HFFc6 (cell line): ENCODE measurements at regions not wholly inside any gene's neighbourhood (a gene's known extent, or its start where the extent isn't known, plus 50 kb on each side); places are given as distances from the start of the nearest gene placed in this dataset.

ENCODE experiments used
- DNase-seq: peaks from one replicate; pipeline ENCODE4 v3.0.0-alpha.2; 2018
- H3K27ac Mint-ChIP-seq: 2 replicates; pipeline ENCODE4 v1.8.0; 2020; ENCODE audit warnings: mild to moderate bottlenecking, mixed read lengths
- H3K27me3 Mint-ChIP-seq: 2 replicates; pipeline ENCODE4 v1.8.0; 2021; ENCODE audit warnings: mild to moderate bottlenecking, moderate library complexity, mixed read lengths; ENCODE audit not compliant: insufficient read depth
- H3K36me3 Mint-ChIP-seq: 2 replicates; pipeline ENCODE4 v1.8.0; 2021; ENCODE audit warnings: low read depth, mixed read lengths
- H3K4me1 Mint-ChIP-seq: 2 replicates; pipeline ENCODE4 v1.8.0; 2020; ENCODE audit warnings: low read depth, mixed read lengths
- H3K4me3 Mint-ChIP-seq: 2 replicates; pipeline ENCODE4 v1.8.0; 2020; ENCODE audit warnings: mild to moderate bottlenecking, moderate library complexity, mixed read lengths
- H3K9me3 Mint-ChIP-seq: 2 replicates; pipeline ENCODE4 v1.8.0; 2020; ENCODE audit warnings: mild to moderate bottlenecking, mixed read lengths
- TF ChIP-seq, protein P1 (sequence below): fragments of 200-600 bp; sonication (generic); IDR thresholded peaks from 2 replicates; pipeline ENCODE4 v1.5.0; 2021; ENCODE audit warnings: antibody characterized with exemption, mild to moderate bottlenecking

DNA sequence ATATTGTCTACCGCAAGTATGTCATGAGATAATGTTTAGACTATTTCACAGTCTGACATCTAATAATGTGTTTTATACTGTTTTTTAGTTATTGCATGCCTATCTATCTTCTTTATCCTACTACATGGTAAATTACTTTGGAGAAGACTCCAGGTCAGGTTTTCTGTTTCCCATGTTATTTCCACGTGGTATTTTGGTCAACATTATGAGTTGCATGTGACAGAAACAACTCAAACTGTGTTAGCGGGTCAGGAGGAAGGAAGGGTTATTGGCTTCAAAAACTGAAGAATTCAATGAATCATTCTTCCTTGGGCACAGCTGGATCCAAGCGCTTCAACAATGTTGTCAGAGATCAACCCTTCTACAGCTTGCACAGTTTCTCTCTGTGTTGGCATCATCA lies 252.1 kb upstream of the CCNG1 start:
- Mint-ChIP-seq H3K4me3 (no peak overlapping the region), H3K9me3 (peaks cover 22% of the 10 kb centered on the region), H3K27ac (no peak overlapping the region), H3K27me3 (no peaks in the 10 kb centered on the region), H3K4me1 (no peaks in the 10 kb centered on the region), H3K36me3 (no peaks in the 10 kb centered on the region)
- no peak for DNase-seq
- TF ChIP-seq, protein P1, sequence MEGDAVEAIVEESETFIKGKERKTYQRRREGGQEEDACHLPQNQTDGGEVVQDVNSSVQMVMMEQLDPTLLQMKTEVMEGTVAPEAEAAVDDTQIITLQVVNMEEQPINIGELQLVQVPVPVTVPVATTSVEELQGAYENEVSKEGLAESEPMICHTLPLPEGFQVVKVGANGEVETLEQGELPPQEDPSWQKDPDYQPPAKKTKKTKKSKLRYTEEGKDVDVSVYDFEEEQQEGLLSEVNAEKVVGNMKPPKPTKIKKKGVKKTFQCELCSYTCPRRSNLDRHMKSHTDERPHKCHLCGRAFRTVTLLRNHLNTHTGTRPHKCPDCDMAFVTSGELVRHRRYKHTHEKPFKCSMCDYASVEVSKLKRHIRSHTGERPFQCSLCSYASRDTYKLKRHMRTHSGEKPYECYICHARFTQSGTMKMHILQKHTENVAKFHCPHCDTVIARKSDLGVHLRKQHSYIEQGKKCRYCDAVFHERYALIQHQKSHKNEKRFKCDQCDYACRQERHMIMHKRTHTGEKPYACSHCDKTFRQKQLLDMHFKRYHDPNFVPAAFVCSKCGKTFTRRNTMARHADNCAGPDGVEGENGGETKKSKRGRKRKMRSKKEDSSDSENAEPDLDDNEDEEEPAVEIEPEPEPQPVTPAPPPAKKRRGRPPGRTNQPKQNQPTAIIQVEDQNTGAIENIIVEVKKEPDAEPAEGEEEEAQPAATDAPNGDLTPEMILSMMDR = no peak

DNA sequence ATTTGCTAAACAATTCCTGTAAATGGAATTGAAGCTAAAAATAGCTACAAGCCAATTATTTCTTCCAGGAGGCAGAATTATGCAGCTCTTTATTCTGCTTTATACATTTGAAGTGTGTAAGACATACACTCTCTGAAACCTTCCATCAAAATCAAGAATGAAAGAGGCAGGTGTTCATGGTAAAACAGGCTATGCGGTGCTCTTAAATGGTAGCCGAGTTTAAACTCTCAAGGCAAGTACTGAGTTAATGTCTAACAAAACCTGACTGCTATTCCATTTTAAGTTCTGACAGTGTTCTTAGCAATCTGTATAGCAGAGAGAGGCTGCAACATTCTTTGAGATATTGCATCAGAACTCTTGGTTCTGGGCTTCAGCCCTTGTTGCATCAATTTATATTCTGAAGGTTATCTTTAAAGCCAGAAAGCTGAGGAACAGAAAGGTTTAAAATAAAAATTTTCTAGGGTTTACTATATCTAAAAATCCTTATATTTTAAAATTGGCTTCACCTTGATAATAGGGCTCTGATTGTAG lies 248.3 kb upstream of the CCNG1 start:
- DNase-seq = no peak
- Mint-ChIP-seq H3K4me3 (no peak overlapping the region), H3K4me1 (no peaks in the 10 kb centered on the region), H3K27me3 (no peaks in the 10 kb centered on the region), H3K27ac (no peak overlapping the region), H3K9me3 (peaks cover 15% of the 10 kb centered on the region), H3K36me3 (no peaks in the 10 kb centered on the region)
- TF ChIP-seq, protein P1 = no peak

DNA sequence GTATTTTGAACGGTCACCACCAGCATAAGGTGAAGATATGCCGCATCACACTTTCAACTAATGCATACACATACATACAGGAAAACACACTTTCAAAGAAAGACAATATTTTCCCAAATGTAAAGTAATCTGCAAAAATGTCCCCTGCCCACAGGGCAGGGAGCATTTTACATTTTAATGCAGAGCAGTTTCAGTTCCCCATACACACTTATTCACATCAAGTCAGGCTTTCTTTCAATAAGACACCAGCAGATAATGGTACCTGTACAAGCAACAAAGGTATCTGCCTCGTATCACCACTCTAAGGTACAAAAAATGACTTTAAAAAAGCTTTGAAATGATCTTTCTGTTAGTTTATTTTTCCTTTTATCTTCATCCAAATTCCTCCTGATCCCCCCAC lies 247.1 kb upstream of the CCNG1 start:
- peaks cover 24% of the 10 kb centered on the region for H3K9me3 Mint-ChIP-seq
- no peak overlapping the region for H3K27ac Mint-ChIP-seq
- H3K27me3 Mint-ChIP-seq = no peaks in the 10 kb centered on the region
- no peaks in the 10 kb centered on the region for H3K36me3 Mint-ChIP-seq
- H3K4me1 Mint-ChIP-seq = no peaks in the 10 kb centered on the region
- TF ChIP-seq, protein P1 = no peak
- no peak for DNase-seq
- H3K4me3 Mint-ChIP-seq = no peak overlapping the region

DNA sequence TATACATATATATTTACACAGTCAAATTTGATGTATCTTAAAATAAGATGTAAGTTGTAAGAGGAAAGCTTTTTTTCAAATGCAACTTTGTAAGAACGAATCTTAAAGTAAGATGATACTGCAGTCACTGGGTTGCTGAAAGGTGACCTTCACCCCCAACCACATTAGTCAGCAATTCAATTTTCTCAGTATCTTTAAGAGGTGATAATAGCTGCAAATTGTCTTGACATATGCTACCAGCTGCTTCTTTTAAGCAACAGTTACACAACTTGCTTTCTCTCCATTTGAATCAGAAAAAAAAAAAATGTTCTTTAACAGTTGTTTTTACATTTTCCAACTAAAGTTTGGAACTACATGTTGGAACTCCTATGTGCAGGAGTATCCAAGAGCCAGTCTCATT lies 246.6 kb upstream of the CCNG1 start:
- Mint-ChIP-seq H3K4me1 (no peaks in the 10 kb centered on the region), H3K9me3 (peaks cover 24% of the 10 kb centered on the region), H3K27me3 (no peaks in the 10 kb centered on the region), H3K27ac (no peak overlapping the region), H3K36me3 (no peaks in the 10 kb centered on the region), H3K4me3 (no peak overlapping the region)
- no peak for DNase-seq
- TF ChIP-seq, protein P1 = no peak

DNA sequence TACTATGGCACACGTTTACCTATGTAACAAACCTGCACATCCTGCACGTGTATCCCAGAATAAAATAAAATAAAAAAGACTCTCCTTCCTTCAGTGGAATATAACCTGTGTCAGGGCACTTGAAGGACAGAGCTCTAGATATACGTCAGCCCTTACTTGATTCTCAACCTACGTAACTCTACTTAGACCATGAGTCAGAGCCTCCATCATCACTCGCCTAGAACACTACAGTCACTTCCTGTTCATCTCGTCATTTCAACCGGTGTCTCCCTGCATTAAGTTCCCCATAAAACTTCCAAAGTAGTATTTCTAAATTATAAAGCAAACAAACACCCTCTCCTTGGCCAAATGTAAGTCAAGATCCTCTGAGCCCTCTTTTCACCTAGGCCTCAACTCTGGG lies 243.5 kb upstream of the CCNG1 start:
- Mint-ChIP-seq H3K36me3 (no peaks in the 10 kb centered on the region), H3K9me3 (peaks cover 21% of the 10 kb centered on the region), H3K27me3 (no peaks in the 10 kb centered on the region), H3K4me1 (no peaks in the 10 kb centered on the region), H3K27ac (no peak overlapping the region), H3K4me3 (no peak overlapping the region)
- TF ChIP-seq, protein P1 = no peak
- DNase-seq = no peak

DNA sequence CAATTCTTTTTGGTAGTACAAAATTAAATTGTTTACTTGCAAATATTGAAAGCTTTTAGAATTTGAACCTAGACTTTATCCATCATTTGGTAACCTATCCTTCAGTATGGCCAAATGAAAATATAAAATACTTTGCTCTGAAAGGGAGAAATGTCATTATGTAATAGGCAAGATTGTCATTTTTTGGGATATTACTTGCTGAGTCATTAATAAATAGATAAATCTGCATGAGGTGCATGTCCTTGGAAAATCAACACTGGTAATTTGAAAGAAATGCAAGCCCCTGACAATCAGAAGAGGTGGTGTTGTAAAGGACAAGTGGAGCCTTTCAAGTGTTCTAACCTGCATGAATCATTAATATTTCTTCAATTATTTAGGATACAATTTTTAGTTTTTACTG lies 231.8 kb upstream of the CCNG1 start:
- no peak overlapping the region for H3K27ac Mint-ChIP-seq
- H3K36me3 Mint-ChIP-seq = no peaks in the 10 kb centered on the region
- DNase-seq = no peak
- no peaks in the 10 kb centered on the region for H3K4me1 Mint-ChIP-seq
- TF ChIP-seq, protein P1 = no peak
- no peaks in the 10 kb centered on the region for H3K27me3 Mint-ChIP-seq
- peaks cover 56% of the 10 kb centered on the region for H3K9me3 Mint-ChIP-seq
- H3K4me3 Mint-ChIP-seq = no peak overlapping the region
